HEK293T (cell line): ENCODE measurements at regions not wholly inside any gene's neighbourhood (a gene's known extent, or its start where the extent isn't known, plus 50 kb on each side); places are given as distances from the start of the nearest gene placed in this dataset.

Source experiments
- BHLHE40 ChIP-seq: fragments of 450-650 bp; IDR thresholded peaks from 2 replicates; pipeline ENCODE4 v1.6.1; 2016; ENCODE audit warnings: mild to moderate bottlenecking, moderate library complexity, borderline replicate concordance
- CTBP1 ChIP-seq: fragments of 450-650 bp; IDR thresholded peaks from 2 replicates; pipeline ENCODE4 v1.6.1; 2016; ENCODE audit warnings: borderline replicate concordance
- FOXK2 ChIP-seq: fragments of 450-650 bp; IDR thresholded peaks from 2 replicates; pipeline ENCODE4 v1.6.1; 2016; ENCODE audit warnings: mild to moderate bottlenecking
- FOXM1 ChIP-seq: fragments of 450-650 bp; IDR thresholded peaks from 2 replicates; pipeline ENCODE4 v1.6.1; 2017; ENCODE audit warnings: mild to moderate bottlenecking, borderline replicate concordance
- LEF1 ChIP-seq: fragments of 450-650 bp; IDR thresholded peaks from 2 replicates; pipeline ENCODE4 v1.6.1; 2017; ENCODE audit warnings: mild to moderate bottlenecking, borderline replicate concordance
- NFRKB ChIP-seq: fragments of 450-650 bp; IDR thresholded peaks from 2 replicates; pipeline ENCODE4 v1.6.1; 2016; ENCODE audit warnings: mild to moderate bottlenecking, moderate library complexity
- SP1 ChIP-seq: fragments of 450-650 bp; IDR thresholded peaks from 2 replicates; pipeline ENCODE4 v1.6.1; 2017
- TARDBP ChIP-seq: fragments of 450-650 bp; IDR thresholded peaks from 2 replicates; pipeline ENCODE4 v1.6.1; 2016

DNA sequence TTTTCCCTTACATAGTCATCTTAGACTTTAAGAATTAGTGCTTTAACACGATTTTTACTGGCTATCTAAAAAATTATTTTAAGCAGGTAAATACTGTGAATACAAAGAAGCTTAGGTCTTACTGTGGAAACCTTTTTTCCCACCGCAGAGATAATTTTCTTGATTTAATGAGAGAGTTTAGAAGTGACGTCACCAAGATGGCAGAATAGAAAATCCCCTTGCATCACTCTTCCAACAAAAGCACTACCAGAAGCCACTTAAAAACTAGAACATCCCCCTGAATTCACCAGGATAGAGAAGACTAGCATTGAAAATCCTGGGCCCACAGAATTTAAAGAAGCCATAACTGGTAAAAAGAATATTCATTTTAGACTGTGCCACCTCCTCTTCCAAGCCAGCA, 375.4 kb upstream of the PTCHD4 start:
- TF ChIP-seq SP1: no peak
- TF ChIP-seq FOXK2: no peak
- no peak for TF ChIP-seq LEF1
- TF ChIP-seq NFRKB: no peak
- TF ChIP-seq CTBP1: no peak
- no peak for TF ChIP-seq BHLHE40
- TF ChIP-seq TARDBP: no peak
- TF ChIP-seq FOXM1: no peak
